RWPE2 (cell line): ENCODE measurements at regions not wholly inside any gene's neighbourhood (a gene's known extent, or its start where the extent isn't known, plus 50 kb on each side); places are given as distances from the start of the nearest gene placed in this dataset.

Source experiments
- ATAC-seq: fragments of 200-7000 bp; cut with Tn5 transposase; 3 replicates; pipeline ENCODE4 v1.9.1; 2021; ENCODE audit warnings: low read depth
- DNase-seq: peaks from one replicate; pipeline ENCODE4 v3.0.0-alpha.2; 2020; ENCODE audit warnings: low spot score
- H3K27ac ChIP-seq: fragments of 450-650 bp; 2 replicates; pipeline ENCODE4 v1.5.1; 2017; ENCODE audit warnings: mild to moderate bottlenecking; ENCODE audit not compliant: poor library complexity, severe bottlenecking
- H3K27me3 ChIP-seq: fragments of 250-450 bp; sonication (Bioruptor Pico); 2 replicates; pipeline ENCODE4 v1.5.1; 2021; ENCODE audit warnings: mild to moderate bottlenecking, moderate library complexity; ENCODE audit not compliant: insufficient read depth, poor library complexity, severe bottlenecking
- H3K36me3 ChIP-seq: fragments of 250-450 bp; sonication (Bioruptor Pico); 2 replicates; pipeline ENCODE4 v1.5.1; 2020; ENCODE audit warnings: low read depth, mild to moderate bottlenecking, moderate library complexity
- H3K4me1 ChIP-seq: fragments of 250-450 bp; sonication (Bioruptor Pico); 2 replicates; pipeline ENCODE4 v1.5.1; 2021; ENCODE audit warnings: mild to moderate bottlenecking, moderate library complexity; ENCODE audit not compliant: insufficient read depth, poor library complexity, severe bottlenecking
- H3K4me3 ChIP-seq: fragments of 250-450 bp; sonication (Bioruptor Pico); 2 replicates; pipeline ENCODE4 v1.5.1; 2021; ENCODE audit warnings: mild to moderate bottlenecking, moderate library complexity; ENCODE audit not compliant: severe bottlenecking
- H3K9me3 ChIP-seq: fragments of 250-450 bp; sonication (Bioruptor Pico); 2 replicates; pipeline ENCODE4 v1.5.1; 2021; ENCODE audit warnings: mild to moderate bottlenecking, moderate library complexity; ENCODE audit not compliant: severe bottlenecking
- CTCF ChIP-seq: fragments of 450-650 bp; IDR thresholded peaks from one replicate; pipeline ENCODE4 v1.5.1; 2017; ENCODE audit warnings: mild to moderate bottlenecking, moderate library complexity; ENCODE audit not compliant: poor library complexity, severe bottlenecking

DNA sequence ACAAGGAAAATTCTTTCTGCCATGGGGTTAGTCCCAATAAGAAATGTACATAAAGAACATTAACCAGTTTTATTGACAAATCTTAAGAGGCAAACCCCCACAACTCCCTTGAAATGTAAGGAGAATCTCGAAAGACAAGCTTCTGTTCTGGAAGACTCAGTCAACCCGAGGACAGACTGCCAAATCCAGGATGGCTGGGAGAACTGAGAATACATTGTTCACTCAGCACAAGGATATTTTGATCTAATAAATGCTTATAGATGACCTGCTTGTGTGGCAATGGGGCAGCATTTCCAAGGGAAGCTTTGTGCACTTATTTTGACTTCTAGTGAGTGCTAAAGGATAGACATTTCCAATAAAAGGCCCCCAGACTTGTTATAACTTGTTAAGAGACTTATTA is 280.4 kb downstream of the DHX15 start:
- H3K27ac ChIP-seq: no peak overlapping the region
- no peak overlapping the region for H3K4me3 ChIP-seq
- no peaks in the 10 kb centered on the region for H3K4me1 ChIP-seq
- H3K36me3 ChIP-seq: no peaks in the 10 kb centered on the region
- H3K27me3 ChIP-seq: no peaks in the 10 kb centered on the region
- DNase-seq (no peak), ATAC-seq (no peak)
- no peaks in the 10 kb centered on the region for H3K9me3 ChIP-seq
- TF ChIP-seq CTCF: no peak

DNA sequence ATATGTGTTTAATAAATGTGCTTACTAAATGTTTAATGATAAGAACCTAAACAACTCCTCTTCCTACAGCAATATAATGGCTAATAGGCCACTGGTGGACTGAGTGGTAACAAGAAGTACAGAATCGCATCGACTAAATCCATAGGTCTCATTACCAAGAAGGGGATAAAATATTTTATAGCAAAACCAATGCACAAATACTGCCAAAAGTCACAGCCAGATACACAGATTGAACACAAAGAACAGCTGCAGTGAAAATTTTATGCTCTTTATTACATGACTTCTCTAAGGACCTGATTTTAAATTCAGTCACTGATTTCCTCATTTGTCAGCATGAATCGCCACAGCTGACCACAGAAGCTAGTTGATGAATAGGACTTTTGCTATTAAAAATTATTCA is 285.4 kb downstream of the DHX15 start:
- H3K9me3 ChIP-seq: no peaks in the 10 kb centered on the region
- no peak overlapping the region for H3K27ac ChIP-seq
- no peaks in the 10 kb centered on the region for H3K27me3 ChIP-seq
- no peaks in the 10 kb centered on the region for H3K4me1 ChIP-seq
- no peak for TF ChIP-seq CTCF
- no peak overlapping the region for H3K4me3 ChIP-seq
- DNase-seq: no peak
- no peaks in the 10 kb centered on the region for H3K36me3 ChIP-seq
- no peak for ATAC-seq

GRCh38 chr4:24287096-24287495 is 297.3 kb downstream of the DHX15 start:
- Histone ChIP-seq H3K36me3 (no peaks in the 10 kb centered on the region), H3K4me1 (no peaks in the 10 kb centered on the region), H3K27me3 (no peaks in the 10 kb centered on the region), H3K27ac (no peak overlapping the region), H3K4me3 (no peak overlapping the region), H3K9me3 (no peaks in the 10 kb centered on the region)
- no peak for TF ChIP-seq CTCF
- DNase-seq (no peak), ATAC-seq (no peak)

- ATAC-seq: no peak
Measured at GRCh38 chr4:24285759-24286158, 298.6 kb downstream of the DHX15 start.

GRCh38 chr4:24282446-24282845 is 301.9 kb downstream of the DHX15 start:
- DNase-seq (no peak), ATAC-seq (no peak)
- no peaks in the 10 kb centered on the region for H3K27me3 ChIP-seq
- no peak overlapping the region for H3K27ac ChIP-seq
- H3K4me3 ChIP-seq: no peak overlapping the region
- H3K4me1 ChIP-seq: no peaks in the 10 kb centered on the region
- no peaks in the 10 kb centered on the region for H3K9me3 ChIP-seq
- TF ChIP-seq CTCF: no peak
- no peaks in the 10 kb centered on the region for H3K36me3 ChIP-seq

More at GRCh38 chr4:24285759-24286158, 298.6 kb downstream of the DHX15 start:
- DNase-seq: no peak
- Histone ChIP-seq H3K9me3 (no peaks in the 10 kb centered on the region), H3K4me3 (no peak overlapping the region), H3K4me1 (no peaks in the 10 kb centered on the region), H3K27ac (no peak overlapping the region), H3K36me3 (no peaks in the 10 kb centered on the region), H3K27me3 (no peaks in the 10 kb centered on the region)
- no peak for TF ChIP-seq CTCF
